ENCODE measurements at regions not wholly inside any gene's neighbourhood (a gene's known extent, or its start where the extent isn't known, plus 50 kb on each side); places are given as distances from the start of the nearest gene placed in this dataset.

DNA sequence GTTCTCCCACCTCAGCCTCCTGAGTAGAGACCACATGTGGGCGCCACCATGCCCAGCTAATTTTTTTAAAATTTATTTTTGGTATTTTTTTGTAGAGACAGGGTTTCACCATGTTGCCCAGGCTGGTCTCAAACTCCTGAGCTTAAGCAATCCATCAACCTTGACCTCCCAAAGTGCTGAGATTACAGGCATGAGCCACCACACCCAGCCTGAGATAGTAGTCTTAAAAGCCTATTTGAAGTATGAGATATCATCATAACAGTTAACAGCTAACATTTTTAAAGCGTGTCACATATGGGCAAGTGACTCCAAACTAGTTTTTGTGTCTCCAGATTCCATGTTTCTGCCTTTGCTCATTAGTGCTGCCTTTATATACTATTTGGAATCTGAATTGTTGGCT, 74.6 kb upstream of the WSCD2 start:
- TF ChIP-seq CTCF (IDR thresholded peaks at IDR 0.05; ENCODE audit: low read depth, low read length) = no peak
- Histone ChIP-seq H3K9me3 (ENCODE audit: severe bottlenecking) (no peaks in the 10 kb centered on the region), H3K27me3 (ENCODE audit: insufficient read depth, low read depth, severe bottlenecking) (no peaks in the 10 kb centered on the region), H3K27ac (no peak overlapping the region), H3K4me3 (ENCODE audit: low read depth, low read length) (no peak overlapping the region), H3K36me3 (no peaks in the 10 kb centered on the region)
- DNase-seq = no peak

DNA sequence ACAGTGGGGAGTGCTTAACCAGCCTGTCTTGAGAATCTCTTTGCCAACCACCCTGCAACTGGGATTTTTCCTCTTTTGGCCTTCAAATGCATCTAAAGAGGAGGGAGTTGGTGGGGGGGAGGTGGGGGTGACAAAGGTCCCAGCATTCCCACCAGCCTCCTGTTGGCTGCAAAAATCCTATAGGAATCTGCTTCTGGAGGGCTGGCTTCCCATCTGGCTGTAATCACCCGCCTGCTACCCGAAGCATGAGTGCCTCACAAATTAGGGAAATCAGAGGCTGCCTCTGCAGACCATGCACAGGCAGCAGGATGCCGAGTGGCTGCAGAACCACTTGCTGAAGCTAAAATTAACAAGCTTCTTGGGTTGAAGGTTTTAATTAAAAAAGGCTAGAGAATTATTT, 73.9 kb upstream of the WSCD2 start:
- DNase-seq = no peak
- Histone ChIP-seq H3K36me3 (no peaks in the 10 kb centered on the region), H3K27me3 (ENCODE audit: insufficient read depth, low read depth, severe bottlenecking) (no peaks in the 10 kb centered on the region), H3K27ac (no peak overlapping the region), H3K9me3 (ENCODE audit: severe bottlenecking) (no peaks in the 10 kb centered on the region), H3K4me3 (ENCODE audit: low read depth, low read length) (no peak overlapping the region)
- TF ChIP-seq CTCF (IDR thresholded peaks at IDR 0.05; ENCODE audit: low read depth, low read length) = no peak

GRCh38 chr12:108060067-108060466, 69.0 kb upstream of the WSCD2 start:
- TF ChIP-seq CTCF (IDR thresholded peaks at IDR 0.05; ENCODE audit: low read depth, low read length) = no peak
- Histone ChIP-seq H3K36me3 (no peaks in the 10 kb centered on the region), H3K27ac (no peak overlapping the region), H3K4me3 (ENCODE audit: low read depth, low read length) (no peak overlapping the region), H3K27me3 (ENCODE audit: insufficient read depth, low read depth, severe bottlenecking) (no peaks in the 10 kb centered on the region), H3K9me3 (ENCODE audit: severe bottlenecking) (no peaks in the 10 kb centered on the region)
- DNase-seq = no peak

DNA sequence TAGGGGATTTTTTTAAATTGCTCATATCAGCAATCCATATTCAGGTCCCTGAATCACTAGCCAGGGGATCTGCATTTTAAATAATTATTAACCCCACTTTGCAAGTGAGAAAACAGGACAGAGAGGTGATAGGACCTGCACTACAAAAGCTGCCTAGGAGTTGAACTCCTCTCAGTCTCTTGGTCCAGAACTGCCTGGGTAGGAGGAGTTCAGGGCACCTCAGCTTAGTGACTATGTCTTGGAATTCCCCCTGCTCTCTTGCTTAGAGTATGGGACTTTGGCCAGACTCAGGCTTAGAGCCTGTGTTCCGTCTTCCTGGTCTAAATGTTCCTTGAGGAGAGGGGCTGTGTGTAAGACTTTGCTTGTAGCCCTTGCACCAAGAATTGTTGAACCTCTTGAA, 68.2 kb upstream of the WSCD2 start:
- H3K9me3 ChIP-seq (ENCODE audit: severe bottlenecking) = no peaks in the 10 kb centered on the region
- no peak overlapping the region for H3K27ac ChIP-seq
- no peaks in the 10 kb centered on the region for H3K27me3 ChIP-seq (ENCODE audit: insufficient read depth, low read depth, severe bottlenecking)
- H3K36me3 ChIP-seq = no peaks in the 10 kb centered on the region
- TF ChIP-seq CTCF (IDR thresholded peaks at IDR 0.05; ENCODE audit: low read depth, low read length) = no peak
- H3K4me3 ChIP-seq (ENCODE audit: low read depth, low read length) = no peak overlapping the region
- DNase-seq = no peak

- Histone ChIP-seq H3K27ac (no peak overlapping the region), H3K27me3 (ENCODE audit: insufficient read depth, low read depth, severe bottlenecking) (no peaks in the 10 kb centered on the region), H3K4me3 (ENCODE audit: low read depth, low read length) (no peak overlapping the region), H3K36me3 (no peaks in the 10 kb centered on the region), H3K9me3 (ENCODE audit: severe bottlenecking) (no peaks in the 10 kb centered on the region)
- TF ChIP-seq CTCF (IDR thresholded peaks at IDR 0.05; ENCODE audit: low read depth, low read length) = 0 out of 2 replicates have a peak, but pooled peaks have one; percentile 30
- no peak for DNase-seq
These were observed 65.9 kb upstream of the WSCD2 start for GRCh38 chr12:108063192-108063591.

DNA sequence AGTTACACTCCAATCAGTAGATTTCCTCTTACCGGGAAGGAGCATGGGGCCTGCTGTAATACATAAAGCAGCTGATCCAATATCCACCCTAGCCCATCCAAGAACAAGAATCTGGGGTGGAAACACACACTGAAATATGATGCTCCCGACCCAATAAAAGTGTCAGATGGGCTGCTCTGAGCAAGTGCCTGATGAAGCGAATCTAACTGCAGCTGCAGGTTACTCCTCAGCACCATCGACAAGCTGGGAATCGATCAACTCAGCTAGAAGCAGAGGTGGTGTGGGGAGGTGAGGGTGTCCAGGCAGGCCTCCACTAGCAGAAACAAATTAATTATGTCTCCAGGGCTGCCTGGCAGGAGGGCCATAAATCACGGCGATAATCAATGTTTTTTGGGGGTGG, 64.0 kb upstream of the WSCD2 start:
- H3K36me3 ChIP-seq = no peaks in the 10 kb centered on the region
- no peak overlapping the region for H3K27ac ChIP-seq
- TF ChIP-seq CTCF (IDR thresholded peaks at IDR 0.05; ENCODE audit: low read depth, low read length) = no peak
- no peaks in the 10 kb centered on the region for H3K9me3 ChIP-seq (ENCODE audit: severe bottlenecking)
- no peak for DNase-seq
- H3K4me3 ChIP-seq (ENCODE audit: low read depth, low read length) = no peak overlapping the region
- no peaks in the 10 kb centered on the region for H3K27me3 ChIP-seq (ENCODE audit: insufficient read depth, low read depth, severe bottlenecking)
